ENCODE measurements at regions not wholly inside any gene's neighbourhood (a gene's known extent, or its start where the extent isn't known, plus 50 kb on each side); places are given as distances from the start of the nearest gene placed in this dataset.

- Histone ChIP-seq H3K36me3 (replicated peaks in 1 of 2; ENCODE audit: control insufficient read depth in 1 of 2, insufficient read depth in 2 of 2, low read length in 2 of 2) (no peaks in the 10 kb centered on the region), H3K79me2 (ENCODE audit: insufficient read depth, low read length) (no peaks in the 10 kb centered on the region), H4K20me1 (ENCODE audit: insufficient read depth, low read length) (no peaks in the 10 kb centered on the region), H3K4me2 (ENCODE audit: low read depth, low read length) (no peak overlapping the region), H3K9ac (ENCODE audit: insufficient read depth, low read depth, low read length) (no peak overlapping the region), H3K27ac (ENCODE audit: extremely low read length, insufficient read depth, low read length) (no peak overlapping the region), H3K27me3 (ENCODE audit: control insufficient read depth in 1 of 2, insufficient read depth in 2 of 2, low read length in 2 of 2) (peaks cover 2 to 10% of the 10 kb centered on the region in 2 experiments; a peak in 1 of 5 replicates), H3K9me3 (ENCODE audit: low read length) (no peaks in the 10 kb centered on the region), H2AFZ (ENCODE audit: low read length) (no peak overlapping the region), H3K4me1 (ENCODE audit: insufficient read depth, low read length) (no peaks in the 10 kb centered on the region), H3K4me3 (replicated peaks in 1 of 3; ENCODE audit: insufficient read depth in 1 of 3, low read depth in 2 of 3, low read length in 3 of 3) (no peak overlapping the region)
- TF ChIP-seq PRDM10 (CRISPR knock-in tag; IDR thresholded peaks at IDR 0.05; ENCODE audit: low read depth) = no peak
- TF ChIP-seq ZBTB42 (CRISPR knock-in tag; IDR thresholded peaks at IDR 0.05) = no peak
- no peak for TF ChIP-seq KLF9 (CRISPR knock-in tag; IDR thresholded peaks at IDR 0.05; ENCODE audit: low read depth)
- TF ChIP-seq CBX2 (IDR thresholded peaks at IDR 0.05; ENCODE audit: low read depth, low read length) = no peak
- TF ChIP-seq CBX2 (CRISPR knock-in tag; IDR thresholded peaks at IDR 0.05; ENCODE audit: low read depth) = no peak
- TF ChIP-seq ZNF576 (CRISPR knock-in tag; IDR thresholded peaks at IDR 0.05) = no peak
- no peak for TF ChIP-seq KAT2B (IDR thresholded peaks at IDR 0.05; ENCODE audit: borderline replicate concordance, low read depth, low read length)
- TF ChIP-seq DDIT3 (CRISPR knock-in tag; IDR thresholded peaks at IDR 0.05) = no peak
- BruUV-seq (replicated peaks) = no TSS peak
- intact Hi-C loops (cut with micrococcal nuclease; ENCODE audit: unreplicated experiment) = no loop called here
- POLR2A ChIA-PET = no interaction called here
- in situ Hi-C loops (cut with HindIII; ENCODE audit: extremely low pct_ligation_motif_present, low pct_unique_long_range_greater_than_20kb) = no loop called here
- DNase-seq (ENCODE audit: low spot score) (no peak), FAIRE-seq (no peak), ATAC-seq (no peak)
- WGBS (ENCODE audit: low lambda C conversion rate) = 0% methylated on average over 3 of the region's 3 CpGs
- CTCF ChIA-PET (ENCODE audit: low intra/inter-chr PET ratio, low total read pairs) = no interaction called here
Measured at GRCh38 chr11:123253911-123254310, 58.9 kb upstream of the CLMP start.

Measured in HepG2 (cell line).